NCI-H2029 (cell line): ENCODE measurements at regions not wholly inside any gene's neighbourhood (a gene's known extent, or its start where the extent isn't known, plus 50 kb on each side); places are given as distances from the start of the nearest gene placed in this dataset.
A peak's percentile ranks its signal among the peaks of the same experiment; 100 is the strongest.

ENCODE experiments used
- DNase-seq: peaks from one replicate; lab custom pipeline; 2025; lab: John Stamatoyannopoulos, UW

DNA sequence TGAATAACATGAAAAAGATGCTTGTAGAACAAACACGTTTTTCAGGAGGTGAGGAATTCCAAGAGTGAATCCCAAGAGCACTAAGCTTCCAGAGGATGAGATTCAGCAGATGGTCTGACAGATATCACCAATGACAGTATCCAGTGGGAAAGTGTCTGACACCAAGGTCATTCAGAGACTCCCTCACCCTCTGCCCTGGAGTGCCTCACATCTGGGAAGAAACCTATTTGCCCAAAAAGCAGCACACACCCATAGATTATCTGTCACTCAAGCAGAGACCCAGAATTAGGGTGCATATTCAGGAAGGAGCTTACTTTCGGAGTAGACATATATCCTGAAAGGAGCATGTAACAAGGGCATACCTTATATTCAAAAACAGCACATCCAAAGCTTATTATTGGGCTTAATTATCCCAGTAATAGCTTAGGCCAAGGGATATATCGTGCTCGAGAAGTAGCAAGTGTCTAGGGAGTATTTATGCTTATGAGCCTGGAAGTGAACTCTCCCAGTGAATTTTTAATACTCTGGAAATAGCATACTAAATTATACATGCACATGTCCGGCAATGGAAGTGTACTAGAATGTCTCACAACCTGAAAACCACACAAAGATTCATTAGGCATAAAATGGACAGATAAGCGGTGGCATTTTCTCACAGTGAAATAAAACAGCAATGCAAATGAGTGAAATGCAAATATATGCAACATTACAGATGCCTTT, 998.1 kb upstream of the TMEM132C start:
- no peak for DNase-seq

DNA sequence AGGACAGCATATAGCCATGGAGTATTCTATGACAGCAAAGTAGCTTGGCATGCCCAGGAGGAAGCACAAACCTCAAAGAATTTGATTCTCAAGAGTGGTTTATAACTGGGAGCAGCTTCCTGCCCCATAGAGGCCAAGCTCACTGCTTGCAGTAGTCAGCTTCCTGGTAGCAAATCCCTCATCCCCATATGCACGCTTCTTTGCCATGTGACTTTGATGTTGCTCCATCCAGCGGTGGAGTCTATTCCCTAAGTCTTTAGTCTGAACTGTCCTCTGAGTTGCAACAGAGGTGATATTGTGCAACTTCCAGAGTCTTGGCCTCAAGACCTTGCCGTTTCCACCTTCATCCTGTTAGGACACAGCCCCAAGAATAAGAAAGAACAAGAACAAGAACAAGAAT, 996.8 kb upstream of the TMEM132C start:
- DNase-seq = no peak

- no peak for DNase-seq
These were observed 995.2 kb upstream of the TMEM132C start for GRCh38 chr12:127271776-127272175.

GRCh38 chr12:127272864-127273263, 994.1 kb upstream of the TMEM132C start:
- no peak for DNase-seq

DNA sequence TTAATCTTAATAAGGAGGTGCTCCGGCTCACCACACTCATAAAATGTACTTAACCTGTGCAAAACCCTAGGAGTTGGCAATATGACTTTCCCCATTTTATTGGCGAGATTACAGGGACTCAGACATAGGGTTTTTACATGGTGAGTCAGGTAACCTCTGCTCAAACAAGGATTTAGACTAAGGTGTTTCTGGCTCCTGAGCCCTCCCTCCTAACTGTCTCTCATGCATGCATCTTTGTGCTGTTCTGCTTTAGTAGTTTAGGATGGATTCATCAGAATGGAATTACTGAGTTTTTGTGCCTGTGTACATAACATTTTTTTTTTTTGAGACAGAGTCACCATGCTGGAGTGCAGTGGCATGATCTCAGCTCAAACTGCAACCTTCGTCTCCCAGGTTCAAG, 993.3 kb upstream of the TMEM132C start:
- DNase-seq = no peak

DNA sequence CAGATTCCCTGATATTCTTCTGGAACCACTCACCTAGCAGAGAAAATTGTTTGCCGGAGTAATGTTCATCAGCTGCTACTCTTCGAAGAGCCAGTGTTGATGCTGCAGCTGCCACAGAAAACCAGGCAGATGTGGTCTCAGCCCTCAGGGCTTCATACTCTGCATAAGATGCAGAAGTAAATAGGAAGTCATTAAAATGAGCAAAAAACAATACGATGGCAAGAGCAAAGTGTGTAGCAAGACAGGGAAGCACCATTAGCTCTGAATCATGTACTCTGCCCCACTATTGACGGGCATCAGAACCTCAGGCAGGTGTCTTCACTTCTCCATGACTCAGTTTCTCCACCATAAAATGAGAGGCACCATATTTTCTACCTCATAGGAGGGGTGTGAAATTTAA, 991.6 kb upstream of the TMEM132C start:
- DNase-seq = no peak

DNA sequence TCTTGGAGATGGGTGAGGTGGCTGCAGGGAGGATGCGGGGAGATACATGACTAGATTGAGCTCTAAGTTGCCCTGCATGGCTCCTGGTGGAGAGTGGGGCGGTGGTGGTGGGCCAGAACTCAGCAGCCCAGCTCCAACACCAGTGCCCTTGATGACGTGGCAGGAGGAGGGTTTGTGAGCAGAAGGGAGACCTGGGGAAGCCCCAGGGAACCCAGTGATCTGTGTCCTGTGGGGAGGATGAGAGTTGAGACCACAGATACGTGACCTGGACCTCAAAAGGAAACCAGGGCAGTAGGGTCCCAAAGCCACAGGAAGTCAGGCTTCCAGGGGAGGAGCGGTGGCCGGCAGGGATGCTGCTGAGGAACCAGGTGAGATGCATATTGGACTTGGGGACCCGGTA, 989.1 kb upstream of the TMEM132C start:
- no peak for DNase-seq

DNA sequence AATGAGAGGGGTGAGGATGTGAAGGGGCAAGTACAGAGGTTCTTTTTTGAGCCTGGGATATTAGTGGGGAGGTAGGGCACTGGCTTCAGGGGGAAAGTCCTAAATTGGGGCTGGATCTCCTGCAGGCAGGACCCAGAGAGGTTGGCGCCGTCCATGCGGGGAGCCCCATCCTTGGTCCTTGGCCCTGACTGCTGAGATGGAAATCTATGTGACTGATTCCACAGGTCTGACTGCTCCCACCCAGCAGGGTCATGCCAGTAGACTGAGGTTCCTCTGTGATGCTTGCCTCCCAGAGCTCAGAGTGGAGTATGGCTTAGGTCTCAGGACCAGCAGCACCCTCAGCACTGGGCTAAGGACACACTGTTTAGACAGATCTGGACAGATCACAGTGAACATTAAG, 988.6 kb upstream of the TMEM132C start:
- no peak for DNase-seq

DNA sequence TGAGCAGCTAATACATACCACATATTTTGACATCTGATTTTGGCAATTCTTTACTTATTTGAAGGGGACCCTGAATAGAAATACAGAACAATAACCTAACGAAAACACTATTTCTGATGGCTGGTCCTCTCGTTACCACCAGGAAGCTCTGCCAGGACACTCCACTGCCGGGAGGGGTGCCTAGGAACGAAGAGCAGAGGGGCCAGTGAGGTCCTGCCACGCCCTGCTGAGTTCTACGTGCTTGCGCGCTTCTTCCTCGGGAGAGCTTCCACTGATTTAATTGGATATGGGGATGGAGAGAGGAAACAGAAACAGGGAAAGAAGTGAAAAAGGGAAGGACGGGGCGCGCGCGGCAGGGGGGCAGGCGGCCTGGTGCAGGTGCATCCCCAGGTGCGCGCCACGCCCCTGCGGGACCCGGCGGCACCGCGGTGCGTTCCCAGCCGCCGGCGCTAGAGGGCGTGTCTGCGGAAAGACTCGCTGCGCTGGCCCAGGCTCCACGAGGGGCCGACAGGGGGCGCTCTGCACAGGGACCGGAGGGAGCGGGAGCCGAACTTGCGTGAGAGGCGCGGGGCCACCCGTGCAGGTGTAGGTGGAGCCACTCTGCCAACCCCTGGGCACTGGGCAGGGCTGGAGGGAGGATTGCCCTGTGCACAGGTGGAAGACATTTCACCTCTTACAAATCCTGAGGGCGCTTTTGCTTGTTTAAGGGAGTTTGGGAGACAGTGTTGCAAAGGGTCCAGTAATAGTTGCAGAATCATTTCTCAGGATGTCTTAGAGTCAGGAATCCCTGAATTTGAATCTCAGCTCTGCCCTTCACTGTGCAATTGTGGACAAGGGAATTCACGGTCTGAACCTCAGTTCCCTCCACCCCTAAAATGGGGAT, 986.3 kb upstream of the TMEM132C start:
- DNase-seq = peak; percentile 36

GRCh38 chr12:127282786-127283565, 984.0 kb upstream of the TMEM132C start:
- DNase-seq = no peak

- DNase-seq = no peak
These were observed 982.9 kb upstream of the TMEM132C start for GRCh38 chr12:127284021-127284420.

GRCh38 chr12:127284870-127285431, 982.0 kb upstream of the TMEM132C start:
- no peak for DNase-seq

DNA sequence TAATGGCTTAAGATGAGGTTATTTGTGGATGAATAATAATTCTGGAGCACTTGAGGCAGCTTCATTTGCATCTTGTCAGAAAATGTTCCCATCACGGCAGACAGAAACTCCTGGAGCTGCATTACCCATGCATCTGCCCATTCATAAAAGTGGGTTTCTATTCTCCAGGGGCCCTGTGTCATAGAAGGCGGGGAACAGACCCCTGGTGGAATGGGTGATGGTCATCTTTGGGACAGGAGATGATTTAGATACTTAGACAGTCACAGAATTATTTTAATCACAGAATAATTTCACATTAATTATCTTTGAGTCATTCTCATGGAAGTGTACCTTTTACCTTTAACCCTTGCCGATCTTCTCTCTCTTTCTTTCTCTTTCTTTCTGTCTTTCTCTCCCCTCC, 980.7 kb upstream of the TMEM132C start:
- no peak for DNase-seq

- DNase-seq = no peak
These were observed 979.7 kb upstream of the TMEM132C start for GRCh38 chr12:127287256-127287655.

DNA sequence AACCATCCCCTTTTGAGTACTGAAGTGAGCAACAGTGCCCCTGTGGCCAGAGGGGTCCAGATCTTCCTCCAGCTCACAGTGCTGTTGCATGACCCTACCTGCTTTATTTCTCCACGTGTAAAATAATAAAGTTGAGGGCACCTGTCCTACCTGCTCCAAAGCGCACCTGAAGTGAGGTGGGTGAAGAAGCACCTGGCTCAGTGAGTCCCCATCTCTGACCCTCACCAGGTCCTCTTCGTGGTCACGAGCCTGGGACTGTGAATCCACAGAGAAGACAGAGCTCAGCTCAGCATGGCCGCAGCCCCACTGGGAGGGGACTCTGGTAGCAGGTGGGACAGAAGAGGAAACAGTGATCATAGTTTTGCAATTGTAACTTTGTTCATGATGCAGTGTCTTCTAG, 976.7 kb upstream of the TMEM132C start:
- no peak for DNase-seq

- no peak for DNase-seq
These were observed 974.2 kb upstream of the TMEM132C start for GRCh38 chr12:127292736-127293135.

- peak; percentile 25 for DNase-seq
These were observed 973.3 kb upstream of the TMEM132C start for GRCh38 chr12:127293507-127294310.

GRCh38 chr12:127294651-127295210, 972.2 kb upstream of the TMEM132C start:
- no peak for DNase-seq

GRCh38 chr12:127295630-127296029, 971.3 kb upstream of the TMEM132C start:
- DNase-seq = no peak

DNA sequence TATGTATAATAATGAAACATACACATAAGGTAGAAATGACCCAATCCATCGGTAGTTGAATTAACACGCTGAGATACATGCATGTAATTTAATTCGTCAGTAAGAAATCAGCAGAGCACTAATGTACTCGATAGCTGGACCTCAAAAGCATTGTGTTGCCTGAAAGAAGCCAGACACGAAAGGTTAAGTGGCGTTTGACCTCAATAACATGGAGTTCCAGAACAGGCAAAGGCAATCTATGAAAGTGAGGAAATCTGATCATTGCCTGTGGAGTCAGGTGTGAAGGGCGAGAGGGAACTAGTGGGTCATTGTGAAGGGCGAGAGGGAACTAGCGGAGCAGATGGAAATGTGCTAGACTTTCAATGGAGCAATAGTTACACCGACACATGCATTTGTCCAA, 970.4 kb upstream of the TMEM132C start:
- no peak for DNase-seq

DNA sequence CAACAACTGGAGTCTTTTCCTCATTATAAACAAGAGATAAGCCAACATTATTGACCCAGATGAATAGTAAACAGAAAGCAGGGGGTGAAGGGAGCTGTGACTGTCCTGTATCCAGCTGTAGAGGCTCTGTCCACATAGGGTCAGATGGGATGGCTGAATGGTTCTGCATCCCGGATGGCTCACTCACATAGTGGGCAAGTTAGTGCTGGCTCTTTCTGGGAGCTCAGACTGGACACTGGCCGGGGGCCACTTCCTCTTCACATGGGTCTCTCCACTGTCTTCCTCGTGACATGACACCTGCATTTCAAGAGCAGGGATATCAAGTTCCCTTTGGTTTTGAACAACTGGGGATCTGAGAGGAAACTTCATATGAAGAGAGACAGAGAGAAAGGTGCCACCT, 969.6 kb upstream of the TMEM132C start:
- DNase-seq = peak; percentile 9
